HUES6 (cell line): ENCODE measurements at regions not wholly inside any gene's neighbourhood (a gene's known extent, or its start where the extent isn't known, plus 50 kb on each side); places are given as distances from the start of the nearest gene placed in this dataset.

Experiments used
- H3K27ac ChIP-seq: 2 replicates; pipeline ENCODE4 v1.7.0; 2013; ENCODE audit warnings: low read depth, mild to moderate bottlenecking, low read length, inconsistent platforms
- H3K27me3 ChIP-seq: 2 replicates; pipeline ENCODE4 v1.6.1; 2013; ENCODE audit warnings: low read length; ENCODE audit not compliant: control insufficient read depth, insufficient read depth
- H3K36me3 ChIP-seq: 2 replicates; pipeline ENCODE4 v1.6.1; 2013; ENCODE audit warnings: low read length; ENCODE audit not compliant: control insufficient read depth, insufficient read depth
- H3K4me1 ChIP-seq: 2 replicates; pipeline ENCODE4 v1.6.1; 2013; ENCODE audit warnings: low read length; ENCODE audit not compliant: control insufficient read depth, insufficient read depth
- H3K4me3 ChIP-seq: 2 replicates; pipeline ENCODE4 v1.5.1; 2013; ENCODE audit warnings: low read depth, low read length
- H3K9ac ChIP-seq: one replicate; pipeline ENCODE4 v1.6.1; 2013; ENCODE audit warnings: mild to moderate bottlenecking, low read length
- H3K9me3 ChIP-seq: 2 replicates; pipeline ENCODE4 v1.6.1; 2013; ENCODE audit warnings: low read depth, low read length; ENCODE audit not compliant: control insufficient read depth, insufficient read depth

DNA sequence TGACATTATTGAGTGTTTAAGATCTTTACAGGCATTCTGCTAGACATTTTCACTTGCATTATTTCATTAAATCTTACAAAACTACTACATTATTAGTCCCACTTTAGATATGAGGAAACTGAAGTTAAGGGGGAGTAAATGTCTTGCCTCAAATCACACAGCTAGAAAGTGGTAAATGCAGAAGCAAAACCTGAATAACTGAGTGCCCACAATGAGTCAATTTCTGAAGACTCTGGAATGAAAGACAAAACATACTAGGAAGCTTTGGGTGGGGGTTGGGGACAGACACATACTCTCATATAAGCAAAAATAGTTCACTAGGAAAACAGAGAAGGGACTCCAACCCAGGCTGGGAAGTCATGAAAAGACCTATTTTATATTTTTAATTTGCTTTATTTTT lies 214.4 kb upstream of the LRATD1 start:
- Histone ChIP-seq H3K27me3 (no peaks in the 10 kb centered on the region), H3K4me1 (no peaks in the 10 kb centered on the region), H3K27ac (no peak overlapping the region), H3K4me3 (no peak overlapping the region), H3K36me3 (no peaks in the 10 kb centered on the region), H3K9me3 (no peaks in the 10 kb centered on the region), H3K9ac (no peak overlapping the region)

DNA sequence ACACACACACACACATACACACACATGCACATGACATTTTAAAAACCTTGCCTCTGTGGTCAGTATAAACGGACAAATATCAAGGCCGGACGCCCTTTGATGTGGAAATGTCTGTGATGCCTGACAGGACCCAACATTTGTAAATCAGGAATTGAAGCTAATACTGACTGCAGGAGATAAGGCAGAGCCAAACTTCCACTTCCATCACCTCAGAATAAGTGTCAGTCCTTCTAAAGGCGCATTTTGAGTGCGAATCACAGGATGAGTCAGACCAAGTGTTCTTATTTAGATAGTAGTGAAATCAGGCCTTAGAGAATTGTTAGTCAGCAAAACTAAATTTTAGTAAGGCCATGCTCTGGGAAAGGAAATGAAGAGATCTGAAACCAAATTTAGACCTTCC lies 211.7 kb upstream of the LRATD1 start:
- no peaks in the 10 kb centered on the region for H3K4me1 ChIP-seq
- no peak overlapping the region for H3K4me3 ChIP-seq
- no peaks in the 10 kb centered on the region for H3K9me3 ChIP-seq
- no peaks in the 10 kb centered on the region for H3K36me3 ChIP-seq
- no peak overlapping the region for H3K9ac ChIP-seq
- H3K27me3 ChIP-seq = no peaks in the 10 kb centered on the region
- H3K27ac ChIP-seq = no peak overlapping the region

DNA sequence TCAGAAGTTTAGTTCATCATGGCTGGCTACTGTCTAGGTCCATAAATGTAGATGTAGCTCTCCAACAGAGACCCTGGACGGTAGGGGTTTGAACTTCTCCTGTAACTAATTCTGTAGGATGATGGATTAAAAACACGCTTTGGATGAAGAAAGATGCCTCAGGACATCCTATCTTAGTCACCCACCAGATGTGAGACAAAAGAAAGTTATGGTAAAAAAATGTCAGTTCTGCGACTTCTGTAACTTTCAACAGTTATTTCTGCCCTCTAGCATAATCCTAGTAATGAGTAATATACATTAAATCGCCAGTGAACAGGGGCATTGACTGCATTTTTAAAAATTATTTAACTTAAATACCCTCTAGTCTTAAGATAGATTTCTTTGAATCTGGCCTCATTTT lies 210.1 kb upstream of the LRATD1 start:
- no peak overlapping the region for H3K27ac ChIP-seq
- H3K36me3 ChIP-seq = no peaks in the 10 kb centered on the region
- H3K4me1 ChIP-seq = no peaks in the 10 kb centered on the region
- no peaks in the 10 kb centered on the region for H3K9me3 ChIP-seq
- H3K9ac ChIP-seq = no peak overlapping the region
- H3K4me3 ChIP-seq = no peak overlapping the region
- no peaks in the 10 kb centered on the region for H3K27me3 ChIP-seq

DNA sequence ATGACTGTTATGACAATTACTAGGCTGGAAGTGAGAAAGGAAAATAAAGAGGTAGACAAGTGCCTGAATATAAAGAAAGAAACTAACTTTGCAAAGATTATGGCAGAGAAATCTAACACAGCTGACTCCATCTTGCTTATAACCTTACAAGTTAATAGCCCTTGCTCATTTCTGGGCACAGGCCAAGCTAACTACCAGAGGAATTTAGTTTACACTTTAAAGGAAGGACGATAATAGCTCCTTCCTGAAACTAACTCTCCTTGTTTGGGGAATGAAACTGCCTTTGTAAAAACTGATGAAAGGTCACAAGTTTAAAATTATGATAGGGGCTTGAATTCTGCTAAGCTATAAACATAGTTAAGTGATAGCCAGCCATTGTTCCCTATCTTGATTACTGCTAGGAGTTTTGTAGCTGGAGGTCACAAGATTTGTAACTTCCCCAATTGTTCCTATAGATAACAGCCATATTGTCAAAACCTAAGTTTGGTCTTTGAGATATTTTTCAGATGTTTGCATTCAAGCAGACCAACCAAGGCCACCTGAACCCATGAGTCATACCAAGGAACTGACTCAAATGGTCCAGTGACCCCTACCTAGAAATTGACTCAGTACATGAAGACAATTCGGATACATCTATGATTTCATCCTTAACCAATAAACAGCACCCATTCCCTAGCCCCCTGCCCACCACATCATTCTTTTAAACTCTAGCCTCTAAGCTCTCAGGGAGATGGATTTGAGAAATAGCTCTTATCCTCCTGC lies 209.2 kb upstream of the LRATD1 start:
- no peak overlapping the region for H3K9ac ChIP-seq
- no peak overlapping the region for H3K27ac ChIP-seq
- no peaks in the 10 kb centered on the region for H3K9me3 ChIP-seq
- no peaks in the 10 kb centered on the region for H3K27me3 ChIP-seq
- H3K36me3 ChIP-seq = no peaks in the 10 kb centered on the region
- no peaks in the 10 kb centered on the region for H3K4me1 ChIP-seq
- no peak overlapping the region for H3K4me3 ChIP-seq

DNA sequence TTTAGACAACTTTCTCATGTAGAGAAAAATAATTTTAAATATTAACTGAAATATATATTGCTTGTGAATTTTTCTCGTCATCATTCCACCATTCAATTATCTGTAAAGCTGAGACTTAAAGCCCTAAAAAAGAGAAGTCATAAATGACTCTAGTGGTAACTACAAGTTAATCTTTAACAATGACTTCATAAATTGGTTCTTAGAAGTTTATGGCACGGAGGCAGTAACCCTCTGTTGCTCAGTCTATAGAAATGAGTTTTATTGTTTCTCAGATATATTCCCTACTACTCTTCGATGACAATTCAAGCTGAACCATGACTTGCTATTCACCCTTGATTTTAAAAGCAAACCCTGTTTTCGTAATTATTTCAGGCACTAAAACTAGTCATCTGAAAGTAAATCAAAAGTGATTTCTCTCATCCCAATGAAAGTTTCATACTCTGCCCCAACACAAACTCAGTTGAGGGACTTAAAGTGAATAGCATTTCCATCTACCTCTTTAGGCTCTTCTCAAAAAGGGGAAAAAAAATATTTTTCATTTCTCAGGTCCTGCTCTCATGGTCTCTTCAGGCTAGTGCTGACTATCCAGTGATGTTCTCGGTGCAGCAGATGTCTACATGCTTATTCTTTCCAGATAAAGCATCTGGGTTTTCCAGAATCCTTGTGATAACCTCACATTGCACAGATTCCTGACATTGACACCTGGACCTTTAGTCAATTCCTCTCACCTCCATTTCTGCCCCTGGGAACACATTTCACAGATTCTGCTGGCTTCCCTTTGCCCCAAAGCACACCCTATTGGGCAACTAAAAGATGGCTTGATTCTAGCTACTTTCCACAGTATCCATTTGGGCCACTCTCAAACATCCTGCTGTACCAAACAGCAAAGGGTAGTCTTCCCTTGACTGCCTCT lies 207.8 kb upstream of the LRATD1 start:
- H3K9me3 ChIP-seq = no peaks in the 10 kb centered on the region
- no peak overlapping the region for H3K4me3 ChIP-seq
- H3K9ac ChIP-seq = no peak overlapping the region
- H3K4me1 ChIP-seq = no peaks in the 10 kb centered on the region
- H3K27me3 ChIP-seq = no peaks in the 10 kb centered on the region
- no peak overlapping the region for H3K27ac ChIP-seq
- no peaks in the 10 kb centered on the region for H3K36me3 ChIP-seq

DNA sequence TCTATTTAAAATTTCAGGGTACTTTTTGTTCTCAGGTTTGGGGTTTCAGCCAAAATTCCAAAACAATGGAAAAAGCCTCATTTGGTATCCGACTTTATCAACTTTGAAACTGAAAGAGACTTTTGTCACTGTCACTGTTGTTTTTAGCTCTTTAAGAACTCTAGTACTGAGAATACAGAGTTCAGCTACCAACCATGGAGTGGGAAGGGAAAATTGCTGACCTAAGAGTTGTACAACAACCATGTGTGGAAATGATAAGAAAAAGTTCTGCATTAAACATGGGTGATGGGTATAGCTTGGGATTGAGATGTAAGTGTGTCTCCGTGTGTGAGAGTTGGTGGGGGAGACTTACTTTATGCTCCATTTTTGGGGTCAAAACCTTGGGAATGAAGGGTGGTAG lies 206.6 kb upstream of the LRATD1 start:
- no peaks in the 10 kb centered on the region for H3K36me3 ChIP-seq
- no peaks in the 10 kb centered on the region for H3K9me3 ChIP-seq
- no peak overlapping the region for H3K4me3 ChIP-seq
- H3K4me1 ChIP-seq = no peaks in the 10 kb centered on the region
- no peaks in the 10 kb centered on the region for H3K27me3 ChIP-seq
- H3K27ac ChIP-seq = no peak overlapping the region
- no peak overlapping the region for H3K9ac ChIP-seq

DNA sequence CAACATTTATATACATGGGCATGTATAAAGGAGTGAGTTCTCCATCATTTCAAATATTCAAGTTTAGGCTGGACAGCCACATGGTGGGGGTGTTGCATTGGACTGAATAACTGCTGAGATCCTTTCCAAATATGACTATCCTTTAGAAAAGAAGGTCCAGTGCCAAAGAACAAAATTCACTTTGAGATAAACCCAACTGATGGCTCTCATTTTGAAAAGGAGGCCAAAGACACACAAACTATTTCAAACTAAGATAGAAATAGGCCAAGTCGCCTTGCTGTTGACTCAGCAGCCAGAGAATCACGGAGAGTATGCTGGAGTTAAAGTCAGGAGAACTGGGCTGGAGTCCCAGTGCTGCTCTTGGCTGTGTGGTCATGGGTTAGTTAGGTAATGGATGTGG lies 204.5 kb upstream of the LRATD1 start:
- H3K9ac ChIP-seq = no peak overlapping the region
- H3K4me3 ChIP-seq = no peak overlapping the region
- no peaks in the 10 kb centered on the region for H3K4me1 ChIP-seq
- H3K27me3 ChIP-seq = no peaks in the 10 kb centered on the region
- H3K36me3 ChIP-seq = no peaks in the 10 kb centered on the region
- no peak overlapping the region for H3K27ac ChIP-seq
- no peaks in the 10 kb centered on the region for H3K9me3 ChIP-seq

DNA sequence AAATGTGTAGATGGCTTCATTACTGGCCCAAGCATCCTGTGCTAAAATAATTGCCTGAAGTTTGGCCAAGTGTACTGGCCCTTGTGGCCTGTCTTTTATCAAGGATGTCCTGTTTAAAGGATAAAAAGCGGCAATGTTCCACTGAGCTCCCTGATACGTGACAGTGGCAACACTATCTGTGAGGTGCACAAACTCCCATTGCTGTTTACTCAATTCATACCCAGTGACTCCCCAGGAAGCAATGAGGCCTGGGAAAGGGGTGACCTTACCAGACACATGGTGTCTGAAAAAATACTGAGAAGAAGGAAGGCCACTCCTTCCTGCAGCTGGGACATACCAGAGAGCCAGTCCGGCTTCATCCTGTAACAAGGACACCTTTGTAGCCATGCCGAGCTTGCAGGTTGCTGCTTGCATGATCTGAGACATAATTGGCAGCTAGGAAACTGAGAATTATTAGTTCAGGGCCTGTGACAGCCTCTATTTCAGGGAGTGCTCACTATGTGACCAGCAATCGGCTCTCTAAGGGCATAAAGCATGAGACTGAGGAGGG lies 198.5 kb upstream of the LRATD1 start:
- H3K4me1 ChIP-seq = no peaks in the 10 kb centered on the region
- H3K27ac ChIP-seq = no peak overlapping the region
- no peak overlapping the region for H3K4me3 ChIP-seq
- no peak overlapping the region for H3K9ac ChIP-seq
- H3K36me3 ChIP-seq = no peaks in the 10 kb centered on the region
- H3K27me3 ChIP-seq = no peaks in the 10 kb centered on the region
- H3K9me3 ChIP-seq = no peaks in the 10 kb centered on the region

DNA sequence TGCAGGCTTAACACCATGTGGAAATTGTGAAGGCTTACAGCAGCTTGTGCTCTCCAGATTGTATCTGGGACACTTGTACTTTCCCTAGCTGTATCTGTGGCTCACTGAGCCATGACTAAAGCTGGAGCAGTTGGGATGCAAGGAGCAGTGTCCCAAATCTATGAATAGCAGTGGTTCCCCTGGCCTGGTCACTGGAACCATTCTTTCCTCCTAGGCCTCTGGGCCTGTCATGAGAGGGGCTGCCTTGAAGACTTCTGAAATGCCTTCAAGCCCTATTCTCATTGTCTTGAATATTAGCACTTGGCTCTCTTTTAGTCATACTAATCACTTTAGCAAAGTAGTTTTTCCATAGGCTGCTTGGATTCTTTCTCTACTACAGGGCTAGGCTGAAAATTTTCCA lies 186.8 kb upstream of the LRATD1 start:
- H3K9ac ChIP-seq = no peak overlapping the region
- H3K27me3 ChIP-seq = no peaks in the 10 kb centered on the region
- no peak overlapping the region for H3K4me3 ChIP-seq
- H3K9me3 ChIP-seq = peaks cover 27% of the 10 kb centered on the region
- no peak overlapping the region for H3K27ac ChIP-seq
- no peaks in the 10 kb centered on the region for H3K4me1 ChIP-seq
- no peaks in the 10 kb centered on the region for H3K36me3 ChIP-seq

DNA sequence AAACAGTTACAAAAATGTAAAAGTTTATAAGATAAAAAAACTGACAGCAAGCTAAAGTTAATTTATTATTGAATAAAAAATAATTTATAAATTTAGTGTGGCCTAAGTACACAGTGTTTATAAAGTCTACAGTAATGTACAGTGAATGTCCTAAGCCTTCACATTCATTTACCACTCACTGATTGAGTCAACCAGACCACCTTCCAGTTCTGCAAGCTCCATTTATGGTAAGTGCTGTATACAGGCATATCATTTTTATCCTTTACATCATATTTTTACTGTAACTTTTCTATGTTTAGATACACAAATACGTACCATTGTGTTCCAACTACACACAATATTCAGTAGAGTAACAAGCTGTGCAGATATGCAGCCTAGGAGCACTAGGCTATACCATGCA lies 184.2 kb upstream of the LRATD1 start:
- H3K4me3 ChIP-seq = no peak overlapping the region
- H3K9me3 ChIP-seq = peaks cover 27% of the 10 kb centered on the region
- no peaks in the 10 kb centered on the region for H3K27me3 ChIP-seq
- H3K27ac ChIP-seq = no peak overlapping the region
- no peaks in the 10 kb centered on the region for H3K36me3 ChIP-seq
- no peak overlapping the region for H3K9ac ChIP-seq
- no peaks in the 10 kb centered on the region for H3K4me1 ChIP-seq

DNA sequence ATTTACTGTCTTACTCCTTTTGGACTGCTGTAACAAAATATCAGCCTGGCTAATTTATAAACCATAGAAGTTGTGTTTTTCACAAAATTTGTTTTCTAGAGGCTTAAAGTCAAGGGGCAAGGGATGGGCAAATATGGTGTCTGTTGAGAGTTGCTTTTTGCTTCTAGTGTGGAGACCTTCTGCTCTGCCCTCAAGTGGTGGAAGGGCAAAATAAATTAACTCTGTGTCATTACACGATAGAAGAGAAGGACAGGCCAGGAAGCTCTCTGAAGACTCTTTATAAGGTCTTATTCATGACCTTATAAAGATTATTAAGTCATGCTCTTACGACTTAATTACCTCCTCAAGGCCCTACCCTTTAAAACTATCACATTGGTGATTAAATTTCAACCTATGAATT lies 181.2 kb upstream of the LRATD1 start:
- Histone ChIP-seq H3K36me3 (no peaks in the 10 kb centered on the region), H3K4me3 (no peak overlapping the region), H3K9me3 (peaks cover 8% of the 10 kb centered on the region), H3K9ac (no peak overlapping the region), H3K27ac (no peak overlapping the region), H3K4me1 (no peaks in the 10 kb centered on the region), H3K27me3 (no peaks in the 10 kb centered on the region)
